BLaER1 (cell line): ENCODE measurements at regions not wholly inside any gene's neighbourhood (a gene's known extent, or its start where the extent isn't known, plus 50 kb on each side); places are given as distances from the start of the nearest gene placed in this dataset.
"Not testable (repeated sequence)": the region's sequence is repeated elsewhere in the genome, so short reads cannot be mapped to it uniquely, and the experiment has no call there.

Source experiments
- H3K27ac ChIP-seq: shearing (Covaris generic); formaldehyde crosslinking; 2 replicates; pipeline ENCODE4 v1.8.1; 2022
- H3K27me3 ChIP-seq: shearing (Covaris generic); formaldehyde crosslinking; 2 replicates; pipeline ENCODE4 v1.8.1; 2022
- H3K36me3 ChIP-seq: shearing (Covaris generic); formaldehyde crosslinking; 2 replicates; pipeline ENCODE4 v1.8.1; 2022
- H3K4me1 ChIP-seq: shearing (Covaris generic); formaldehyde crosslinking; 2 replicates; pipeline ENCODE4 v1.8.1; 2022
- H3K4me2 ChIP-seq: shearing (Covaris generic); formaldehyde crosslinking; 2 replicates; pipeline ENCODE4 v1.8.1; 2022
- H3K4me3 ChIP-seq: shearing (Covaris generic); formaldehyde crosslinking; 2 replicates; pipeline ENCODE4 v1.8.1; 2022
- H3K9ac ChIP-seq: shearing (Covaris generic); formaldehyde crosslinking; 2 replicates; pipeline ENCODE4 v1.8.1; 2022
- H3K9me3 ChIP-seq: shearing (Covaris generic); formaldehyde crosslinking; 2 replicates; pipeline ENCODE4 v1.8.1; 2022
- H4K20me1 ChIP-seq: shearing (Covaris generic); formaldehyde crosslinking; 2 replicates; pipeline ENCODE4 v1.8.1; 2022
- Cebpa-rat ChIP-seq: shearing (Covaris generic); IDR thresholded peaks from 2 replicates; pipeline ENCODE4 v1.8.1; 2022

- H3K27me3 ChIP-seq, result no peaks in the 10 kb centered on the region
Observed at GRCh38 chr1:173360487-173361063, 116.6 kb upstream of the PRDX6 start.

GRCh38 chr1:173362543-173362942 is 114.6 kb upstream of the PRDX6 start:
- no peaks in the 10 kb centered on the region for H3K4me1 ChIP-seq
- H3K36me3 ChIP-seq, result no peaks in the 10 kb centered on the region
- H4K20me1 ChIP-seq, result no peaks in the 10 kb centered on the region
- no peak overlapping the region for H3K27ac ChIP-seq
- H3K9me3 ChIP-seq, result no peaks in the 10 kb centered on the region
- H3K4me3 ChIP-seq, result no peak overlapping the region
- H3K27me3 ChIP-seq, result no peaks in the 10 kb centered on the region
- TF ChIP-seq Cebpa-rat, result no peak
- H3K4me2 ChIP-seq, result no peak overlapping the region
- no peak overlapping the region for H3K9ac ChIP-seq

More at GRCh38 chr1:173360487-173361063, 116.6 kb upstream of the PRDX6 start:
- no peak overlapping the region for H3K27ac ChIP-seq
- H3K4me3 ChIP-seq, result no peak overlapping the region
- no peak overlapping the region for H3K9ac ChIP-seq
- no peaks in the 10 kb centered on the region for H3K4me1 ChIP-seq
- H4K20me1 ChIP-seq, result no peaks in the 10 kb centered on the region
- no peak overlapping the region for H3K4me2 ChIP-seq
- H3K9me3 ChIP-seq, result no peaks in the 10 kb centered on the region
- no peaks in the 10 kb centered on the region for H3K36me3 ChIP-seq
- no peak for TF ChIP-seq Cebpa-rat

DNA sequence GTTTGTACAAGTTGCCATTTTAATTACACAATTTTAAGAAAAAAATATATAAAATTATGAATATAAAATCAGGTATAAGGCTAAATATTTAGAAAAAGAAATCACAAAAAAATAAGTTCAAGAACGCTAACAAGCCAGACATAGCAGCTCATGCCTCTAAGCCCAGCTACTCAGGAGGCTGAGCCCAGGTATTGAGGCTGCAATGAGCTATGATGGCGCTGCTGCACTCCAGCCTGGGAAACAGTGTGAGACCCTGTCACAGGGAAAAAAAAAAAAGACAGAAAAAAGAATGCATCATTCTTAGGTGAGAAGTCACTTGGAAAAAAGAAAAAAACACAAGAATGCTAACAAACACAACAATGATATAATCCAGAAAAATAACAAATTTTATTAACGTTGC is 112.3 kb upstream of the PRDX6 start:
- Histone ChIP-seq H3K9me3 (no peaks in the 10 kb centered on the region), H3K4me1 (no peaks in the 10 kb centered on the region), H3K4me2 (no peak overlapping the region), H3K27me3 (no peaks in the 10 kb centered on the region), H3K27ac (no peak overlapping the region), H3K36me3 (no peaks in the 10 kb centered on the region), H3K9ac (no peak overlapping the region), H3K4me3 (no peak overlapping the region), H4K20me1 (no peaks in the 10 kb centered on the region)
- no peak for TF ChIP-seq Cebpa-rat

DNA sequence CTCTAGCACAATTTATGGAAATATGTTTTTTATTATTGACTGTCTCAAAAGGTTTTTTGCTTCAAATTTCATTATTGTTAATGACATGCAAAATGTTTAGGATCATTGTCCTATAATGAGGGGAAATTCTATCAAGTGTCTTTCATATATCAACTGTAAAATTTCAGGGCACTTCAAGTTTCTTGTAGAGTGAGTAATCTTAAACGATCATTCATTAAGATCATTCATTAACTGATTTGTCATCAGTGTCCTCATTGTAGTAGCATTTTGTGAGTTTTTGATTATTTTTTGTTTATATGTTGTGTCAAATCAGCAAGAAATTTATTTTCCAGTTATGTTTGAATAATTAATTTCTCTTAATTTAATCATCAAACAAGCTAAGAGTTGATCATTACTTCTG is 111.8 kb upstream of the PRDX6 start:
- H3K9me3 ChIP-seq, result no peaks in the 10 kb centered on the region
- no peaks in the 10 kb centered on the region for H3K4me1 ChIP-seq
- no peak overlapping the region for H3K4me2 ChIP-seq
- no peaks in the 10 kb centered on the region for H3K36me3 ChIP-seq
- no peak overlapping the region for H3K4me3 ChIP-seq
- TF ChIP-seq Cebpa-rat, result no peak
- no peak overlapping the region for H3K27ac ChIP-seq
- H3K27me3 ChIP-seq, result no peaks in the 10 kb centered on the region
- H4K20me1 ChIP-seq, result no peaks in the 10 kb centered on the region
- no peak overlapping the region for H3K9ac ChIP-seq

DNA sequence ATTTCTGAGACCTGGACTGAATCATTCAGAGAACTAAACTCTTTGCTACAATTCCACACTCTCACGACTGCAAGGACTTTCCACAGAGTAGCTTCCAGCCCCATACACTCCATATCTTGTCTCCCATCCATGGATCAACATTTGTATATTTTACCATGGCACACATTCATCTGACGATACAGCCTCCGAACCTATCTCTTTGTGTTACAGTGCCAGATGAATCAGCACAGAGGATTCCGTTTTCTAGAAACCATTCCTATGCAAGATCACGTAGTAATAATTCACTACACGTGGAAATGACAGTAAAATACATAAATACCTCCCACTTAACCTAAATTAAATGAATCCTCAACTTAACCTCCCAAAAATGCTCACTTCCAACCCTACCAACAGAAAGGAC is 110.0 kb upstream of the PRDX6 start:
- Histone ChIP-seq H3K4me1 (no peaks in the 10 kb centered on the region), H3K4me2 (no peak overlapping the region), H3K27ac (no peak overlapping the region), H3K4me3 (no peak overlapping the region), H3K36me3 (no peaks in the 10 kb centered on the region), H4K20me1 (no peaks in the 10 kb centered on the region), H3K9ac (no peak overlapping the region), H3K9me3 (no peaks in the 10 kb centered on the region), H3K27me3 (no peaks in the 10 kb centered on the region)
- no peak for TF ChIP-seq Cebpa-rat

DNA sequence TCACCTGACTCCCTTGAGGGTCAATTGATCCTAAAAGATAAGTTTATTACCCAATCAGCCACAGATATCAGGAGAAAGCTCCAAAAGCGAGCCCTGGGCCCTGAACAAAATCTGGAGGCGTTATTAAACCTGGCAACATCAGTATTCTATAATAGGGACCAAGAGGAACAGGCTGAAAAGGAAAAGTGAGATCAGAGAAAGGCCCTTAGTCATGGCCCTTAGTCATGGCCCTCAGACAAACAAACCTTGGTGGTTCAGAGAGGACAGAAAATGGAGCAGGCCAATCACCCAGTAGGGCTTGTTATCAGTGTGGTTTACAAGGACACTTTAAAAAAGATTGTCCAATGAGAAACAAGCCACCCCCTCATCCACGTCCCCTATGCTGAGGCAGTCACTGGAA is 106.5 kb upstream of the PRDX6 start:
- H3K9ac ChIP-seq, H3K36me3 ChIP-seq, H4K20me1 ChIP-seq, H3K27me3 ChIP-seq, H3K4me2 ChIP-seq, H3K4me3 ChIP-seq, H3K27ac ChIP-seq, H3K9me3 ChIP-seq, H3K4me1 ChIP-seq: not testable (repeated sequence)

DNA sequence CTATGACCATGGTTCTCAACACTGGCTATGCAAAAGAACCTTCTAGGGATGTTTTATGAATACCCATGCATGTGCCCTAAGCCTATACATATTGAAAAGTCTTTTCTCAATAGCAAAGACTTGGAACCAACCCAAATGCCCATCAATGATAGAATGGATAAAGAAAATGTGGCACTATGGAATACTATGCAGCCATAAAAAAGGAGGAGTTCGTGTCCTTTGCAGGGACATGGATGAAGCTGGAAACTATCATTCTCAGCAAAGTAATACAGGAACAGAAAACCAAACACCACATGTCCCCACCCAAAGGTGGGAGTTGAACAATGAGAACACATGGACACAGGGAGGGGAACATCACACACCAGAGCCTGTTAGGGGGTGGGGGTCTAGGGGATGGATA is 101.1 kb upstream of the PRDX6 start:
- not testable (repeated sequence) for H4K20me1 ChIP-seq, H3K4me1 ChIP-seq, H3K36me3 ChIP-seq, H3K9ac ChIP-seq, H3K4me3 ChIP-seq, H3K27me3 ChIP-seq, H3K4me2 ChIP-seq, H3K27ac ChIP-seq
- peaks cover 18% of the 10 kb centered on the region for H3K9me3 ChIP-seq

DNA sequence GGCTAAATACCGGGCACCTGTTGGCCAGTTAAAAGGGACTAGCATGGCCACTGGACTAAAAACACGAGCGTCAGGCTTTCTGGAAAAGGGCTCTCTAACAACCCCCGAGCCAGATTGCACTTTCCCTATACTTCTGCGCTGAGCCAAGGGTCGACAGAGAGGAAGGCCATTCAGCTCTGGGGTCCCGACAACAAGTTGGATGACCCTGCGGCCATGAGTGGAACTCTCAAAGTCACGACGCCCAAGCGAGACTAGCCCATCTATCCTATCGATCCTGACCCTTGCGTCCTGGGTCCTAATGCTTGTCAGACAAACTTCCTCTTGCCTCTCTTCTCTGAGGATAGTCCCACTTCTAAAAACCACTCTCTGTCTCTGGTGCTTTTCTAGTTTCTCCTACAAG is 99.9 kb upstream of the PRDX6 start:
- H3K27ac ChIP-seq, result no peak overlapping the region
- H3K27me3 ChIP-seq, result no peaks in the 10 kb centered on the region
- no peaks in the 10 kb centered on the region for H3K4me1 ChIP-seq
- no peaks in the 10 kb centered on the region for H4K20me1 ChIP-seq
- H3K4me3 ChIP-seq, result no peak overlapping the region
- no peaks in the 10 kb centered on the region for H3K36me3 ChIP-seq
- H3K9ac ChIP-seq, result no peak overlapping the region
- no peak for TF ChIP-seq Cebpa-rat
- peaks cover 18% of the 10 kb centered on the region for H3K9me3 ChIP-seq
- H3K4me2 ChIP-seq, result no peak overlapping the region

DNA sequence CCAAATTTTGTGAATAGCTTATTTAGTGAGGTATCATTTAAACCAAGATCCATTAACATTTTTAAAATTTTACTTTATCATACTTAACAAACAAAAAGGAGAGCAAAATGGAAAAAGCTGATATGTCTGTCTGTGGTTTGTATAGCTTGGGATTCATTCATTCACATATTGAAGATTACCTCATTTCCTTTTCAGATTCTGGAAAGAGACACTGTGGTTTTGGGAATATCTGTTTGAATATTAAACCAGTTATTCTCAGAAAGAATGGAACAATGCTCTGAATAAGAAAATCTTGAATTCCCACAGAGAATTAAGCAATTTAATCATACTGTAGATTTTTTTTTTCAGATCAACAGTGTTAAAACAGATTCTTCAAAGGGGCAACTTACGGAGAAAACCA is 93.8 kb upstream of the PRDX6 start:
- Histone ChIP-seq H4K20me1 (no peaks in the 10 kb centered on the region), H3K9ac (no peak overlapping the region), H3K4me3 (no peak overlapping the region), H3K4me2 (no peak overlapping the region), H3K27me3 (no peaks in the 10 kb centered on the region), H3K4me1 (no peaks in the 10 kb centered on the region), H3K36me3 (no peaks in the 10 kb centered on the region), H3K9me3 (no peaks in the 10 kb centered on the region), H3K27ac (no peak overlapping the region)
- TF ChIP-seq Cebpa-rat, result no peak

GRCh38 chr1:173388352-173388751 is 88.8 kb upstream of the PRDX6 start:
- Histone ChIP-seq H3K9ac (no peak overlapping the region), H3K9me3 (no peaks in the 10 kb centered on the region), H3K4me3 (no peak overlapping the region), H4K20me1 (no peaks in the 10 kb centered on the region), H3K27ac (no peak overlapping the region), H3K27me3 (no peaks in the 10 kb centered on the region), H3K4me1 (no peaks in the 10 kb centered on the region), H3K36me3 (no peaks in the 10 kb centered on the region), H3K4me2 (no peak overlapping the region)
- TF ChIP-seq Cebpa-rat, result no peak

- no peaks in the 10 kb centered on the region for H3K4me1 ChIP-seq
Observed at GRCh38 chr1:173392895-173393658, 84.1 kb upstream of the PRDX6 start.

More at GRCh38 chr1:173392895-173393658, 84.1 kb upstream of the PRDX6 start:
- no peaks in the 10 kb centered on the region for H4K20me1 ChIP-seq
- no peaks in the 10 kb centered on the region for H3K27me3 ChIP-seq
- H3K9ac ChIP-seq, result no peak overlapping the region
- H3K36me3 ChIP-seq, result no peaks in the 10 kb centered on the region
- TF ChIP-seq Cebpa-rat, result no peak
- H3K9me3 ChIP-seq, result no peaks in the 10 kb centered on the region
- no peak overlapping the region for H3K4me2 ChIP-seq
- no peak overlapping the region for H3K4me3 ChIP-seq
- no peak overlapping the region for H3K27ac ChIP-seq
